ENCODE measurements at regions not wholly inside any gene's neighbourhood (a gene's known extent, or its start where the extent isn't known, plus 50 kb on each side); places are given as distances from the start of the nearest gene placed in this dataset.

DNA sequence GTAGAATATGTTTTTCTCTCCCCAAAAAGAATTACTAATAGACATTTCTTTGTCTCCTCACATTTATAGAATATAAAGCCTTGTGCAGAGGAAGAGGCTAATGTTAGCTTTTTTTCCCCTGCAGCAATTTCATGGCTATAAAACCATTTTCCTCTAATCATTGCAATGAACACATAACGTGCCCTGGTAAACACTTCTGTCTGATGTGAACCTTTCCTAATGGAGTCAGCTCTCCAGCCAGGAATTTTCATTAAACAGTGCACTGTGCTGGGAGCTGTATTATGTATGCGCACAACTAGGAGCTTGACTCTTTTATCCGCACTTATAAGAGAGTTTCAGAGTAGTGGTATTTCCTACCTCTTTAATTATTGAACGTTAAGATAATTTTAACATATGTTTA is 63.9 kb upstream of the SPATS2L start:
- H3K79me1 ChIP-seq (ENCODE audit: low read length), result no peaks in the 10 kb centered on the region

DNA sequence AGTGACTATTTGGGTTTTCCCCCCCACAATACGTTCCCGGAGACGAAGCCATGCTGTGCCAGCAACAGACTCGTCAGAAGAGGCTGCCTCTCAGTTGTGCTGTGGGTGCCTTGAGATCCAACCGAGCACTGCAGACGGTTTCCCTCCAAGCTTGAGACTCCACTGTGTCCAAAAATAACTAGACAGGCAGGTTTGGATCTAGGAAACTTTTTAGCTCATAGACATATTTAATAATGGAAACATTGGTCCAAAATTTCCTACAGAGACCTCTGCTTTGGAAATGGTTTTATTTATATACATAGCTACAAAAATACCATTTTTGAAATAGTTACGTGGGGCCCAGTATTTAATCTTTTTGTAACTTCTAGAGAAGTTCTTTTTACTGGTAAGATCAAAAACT is 63.1 kb upstream of the SPATS2L start:
- H2BK120ac ChIP-seq (ENCODE audit: low read depth, low read length), result no peak overlapping the region
- H3K23ac ChIP-seq (ENCODE audit: low read length), result no peak overlapping the region
- no peaks in the 10 kb centered on the region for H3K79me2 ChIP-seq (ENCODE audit: control insufficient read depth, insufficient read depth, low read length)
- H2BK5ac ChIP-seq (ENCODE audit: low read length), result no peak overlapping the region
- H3K4ac ChIP-seq (ENCODE audit: low read depth, low read length), result no peak overlapping the region
- H3K27ac ChIP-seq (ENCODE audit: low read depth, low read length), result no peak overlapping the region
- H3K9ac ChIP-seq (ENCODE audit: low read length), result no peak overlapping the region
- H4K8ac ChIP-seq (ENCODE audit: low read depth, low read length), result no peak overlapping the region
- no peak overlapping the region for H4K5ac ChIP-seq (ENCODE audit: low read length)
- H2AK5ac ChIP-seq (ENCODE audit: low read length), result no peak overlapping the region
- no peaks in the 10 kb centered on the region for H3K27me3 ChIP-seq (ENCODE audit: insufficient read depth, low read length, poor library complexity)
- peaks cover 6% of the 10 kb centered on the region for H3K4me1 ChIP-seq (ENCODE audit: control insufficient read depth, low read depth, low read length)
- no CpG with 5 or more reads among the region's 7 CpGs for WGBS (ENCODE audit: extremely low coverage, insufficient coverage, low lambda C conversion rate)
- no peak overlapping the region for H3K4me2 ChIP-seq (ENCODE audit: low read length)
- H3K36me3 ChIP-seq (ENCODE audit: control insufficient read depth, insufficient read depth, low read length), result no peaks in the 10 kb centered on the region
- H3K56ac ChIP-seq (ENCODE audit: low read length), result no peak overlapping the region
- DNase-seq, result no peak
- H3K4me3 ChIP-seq (ENCODE audit: low read length), result no peak overlapping the region
- no peak overlapping the region for H2BK15ac ChIP-seq (replicated peaks; ENCODE audit: low read depth)
- no peaks in the 10 kb centered on the region for H3K79me1 ChIP-seq (ENCODE audit: low read length)
- H3K18ac ChIP-seq (ENCODE audit: low read length), result peak overlapping the region; percentile 45

More for the DNA sequence above, 63.9 kb upstream of the SPATS2L start:
- Histone ChIP-seq H3K79me2 (ENCODE audit: control insufficient read depth, insufficient read depth, low read length) (no peaks in the 10 kb centered on the region), H3K56ac (ENCODE audit: low read length) (no peak overlapping the region), H2BK15ac (replicated peaks; ENCODE audit: low read depth) (no peak overlapping the region), H3K27ac (ENCODE audit: low read depth, low read length) (no peak overlapping the region), H3K18ac (ENCODE audit: low read length) (no peak overlapping the region), H2AK5ac (ENCODE audit: low read length) (no peak overlapping the region), H2BK120ac (ENCODE audit: low read depth, low read length) (no peak overlapping the region), H2BK5ac (ENCODE audit: low read length) (no peak overlapping the region), H3K4me1 (ENCODE audit: control insufficient read depth, low read depth, low read length) (peaks cover 6% of the 10 kb centered on the region), H4K8ac (ENCODE audit: low read depth, low read length) (no peak overlapping the region), H3K4me3 (ENCODE audit: low read length) (no peak overlapping the region), H3K36me3 (ENCODE audit: control insufficient read depth, insufficient read depth, low read length) (no peaks in the 10 kb centered on the region), H3K27me3 (ENCODE audit: insufficient read depth, low read length, poor library complexity) (no peaks in the 10 kb centered on the region), H3K9ac (ENCODE audit: low read length) (no peak overlapping the region), H3K4ac (ENCODE audit: low read depth, low read length) (no peak overlapping the region), H4K5ac (ENCODE audit: low read length) (no peak overlapping the region), H3K4me2 (ENCODE audit: low read length) (no peak overlapping the region), H3K23ac (ENCODE audit: low read length) (no peak overlapping the region)
- no CpG with 5 or more reads among the region's 4 CpGs for WGBS (ENCODE audit: extremely low coverage, insufficient coverage, low lambda C conversion rate)
- DNase-seq, result no peak

DNA sequence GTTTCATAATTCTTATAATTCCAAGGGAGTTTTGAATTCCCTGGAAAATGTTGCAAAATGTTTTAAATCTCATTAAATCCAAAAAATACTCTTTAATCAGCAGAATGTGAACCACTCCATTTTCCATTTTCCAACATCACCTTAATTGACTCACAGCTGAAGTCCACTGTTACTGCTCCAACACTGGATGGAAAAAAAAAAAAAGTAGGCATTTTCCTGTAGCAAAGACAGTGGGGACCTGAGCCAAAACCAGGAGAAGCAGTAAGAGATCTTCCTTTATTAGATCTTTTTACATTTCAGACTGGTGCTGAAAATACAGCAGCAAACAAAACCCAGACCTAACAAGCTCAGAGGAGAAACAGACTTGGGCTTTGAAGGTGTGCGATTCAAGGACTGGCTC is 62.4 kb upstream of the SPATS2L start:
- Histone ChIP-seq H2BK120ac (ENCODE audit: low read depth, low read length) (no peak overlapping the region), H3K4me1 (ENCODE audit: control insufficient read depth, low read depth, low read length) (peaks cover 3% of the 10 kb centered on the region), H2AK5ac (ENCODE audit: low read length) (no peak overlapping the region), H3K4me3 (ENCODE audit: low read length) (no peak overlapping the region), H3K36me3 (ENCODE audit: control insufficient read depth, insufficient read depth, low read length) (no peaks in the 10 kb centered on the region), H3K79me2 (ENCODE audit: control insufficient read depth, insufficient read depth, low read length) (no peaks in the 10 kb centered on the region), H3K4me2 (ENCODE audit: low read length) (no peak overlapping the region), H2BK5ac (ENCODE audit: low read length) (no peak overlapping the region), H2BK15ac (replicated peaks; ENCODE audit: low read depth) (peak overlapping the region; percentile 41), H3K27ac (ENCODE audit: low read depth, low read length) (no peak overlapping the region), H3K79me1 (ENCODE audit: low read length) (no peaks in the 10 kb centered on the region), H4K5ac (ENCODE audit: low read length) (no peak overlapping the region), H3K4ac (ENCODE audit: low read depth, low read length) (no peak overlapping the region), H3K23ac (ENCODE audit: low read length) (no peak overlapping the region), H3K27me3 (ENCODE audit: insufficient read depth, low read length, poor library complexity) (no peaks in the 10 kb centered on the region), H4K8ac (ENCODE audit: low read depth, low read length) (no peak overlapping the region), H3K18ac (ENCODE audit: low read length) (no peak overlapping the region), H3K56ac (ENCODE audit: low read length) (no peak overlapping the region), H3K9ac (ENCODE audit: low read length) (no peak overlapping the region)
- DNase-seq, result no peak
- WGBS (ENCODE audit: extremely low coverage, insufficient coverage, low lambda C conversion rate), result no CpG with 5 or more reads among the region's 1 CpG

DNA sequence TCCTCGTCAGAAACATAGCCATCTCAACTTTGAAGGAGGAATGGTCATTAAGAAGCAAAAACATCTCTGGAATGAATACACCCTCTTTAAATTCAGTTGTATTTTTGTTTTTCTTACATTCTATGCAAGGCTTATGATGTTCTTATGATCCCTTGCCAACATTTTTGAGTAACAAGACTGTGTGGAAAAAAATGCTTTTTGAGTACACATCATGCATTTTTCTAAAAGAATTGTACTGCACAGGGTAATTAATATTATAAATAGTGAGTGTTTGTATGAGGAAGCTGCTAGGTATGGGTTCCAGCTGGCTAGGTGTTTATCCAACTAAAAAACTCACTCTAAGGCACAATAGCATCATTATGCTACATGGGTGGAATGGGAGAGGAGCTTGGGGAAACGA is 59.0 kb upstream of the SPATS2L start:
- Histone ChIP-seq H2BK15ac (replicated peaks; ENCODE audit: low read depth) (no peak overlapping the region), H3K4me3 (ENCODE audit: low read length) (no peak overlapping the region), H3K23ac (ENCODE audit: low read length) (no peak overlapping the region), H2BK5ac (ENCODE audit: low read length) (no peak overlapping the region), H3K27me3 (ENCODE audit: insufficient read depth, low read length, poor library complexity) (no peaks in the 10 kb centered on the region), H2AK5ac (ENCODE audit: low read length) (no peak overlapping the region), H3K4ac (ENCODE audit: low read depth, low read length) (no peak overlapping the region), H3K79me2 (ENCODE audit: control insufficient read depth, insufficient read depth, low read length) (no peaks in the 10 kb centered on the region), H4K8ac (ENCODE audit: low read depth, low read length) (no peak overlapping the region), H4K5ac (ENCODE audit: low read length) (no peak overlapping the region), H3K4me2 (ENCODE audit: low read length) (no peak overlapping the region), H3K79me1 (ENCODE audit: low read length) (no peaks in the 10 kb centered on the region), H3K56ac (ENCODE audit: low read length) (no peak overlapping the region), H2BK120ac (ENCODE audit: low read depth, low read length) (no peak overlapping the region), H3K27ac (ENCODE audit: low read depth, low read length) (no peak overlapping the region), H3K18ac (ENCODE audit: low read length) (no peak overlapping the region), H3K4me1 (ENCODE audit: control insufficient read depth, low read depth, low read length) (peaks cover under 1% of the 10 kb centered on the region), H3K36me3 (ENCODE audit: control insufficient read depth, insufficient read depth, low read length) (no peaks in the 10 kb centered on the region), H3K9ac (ENCODE audit: low read length) (no peak overlapping the region)
- WGBS (ENCODE audit: extremely low coverage, insufficient coverage, low lambda C conversion rate), result no CpG with 5 or more reads among the region's 2 CpGs
- DNase-seq, result no peak

DNA sequence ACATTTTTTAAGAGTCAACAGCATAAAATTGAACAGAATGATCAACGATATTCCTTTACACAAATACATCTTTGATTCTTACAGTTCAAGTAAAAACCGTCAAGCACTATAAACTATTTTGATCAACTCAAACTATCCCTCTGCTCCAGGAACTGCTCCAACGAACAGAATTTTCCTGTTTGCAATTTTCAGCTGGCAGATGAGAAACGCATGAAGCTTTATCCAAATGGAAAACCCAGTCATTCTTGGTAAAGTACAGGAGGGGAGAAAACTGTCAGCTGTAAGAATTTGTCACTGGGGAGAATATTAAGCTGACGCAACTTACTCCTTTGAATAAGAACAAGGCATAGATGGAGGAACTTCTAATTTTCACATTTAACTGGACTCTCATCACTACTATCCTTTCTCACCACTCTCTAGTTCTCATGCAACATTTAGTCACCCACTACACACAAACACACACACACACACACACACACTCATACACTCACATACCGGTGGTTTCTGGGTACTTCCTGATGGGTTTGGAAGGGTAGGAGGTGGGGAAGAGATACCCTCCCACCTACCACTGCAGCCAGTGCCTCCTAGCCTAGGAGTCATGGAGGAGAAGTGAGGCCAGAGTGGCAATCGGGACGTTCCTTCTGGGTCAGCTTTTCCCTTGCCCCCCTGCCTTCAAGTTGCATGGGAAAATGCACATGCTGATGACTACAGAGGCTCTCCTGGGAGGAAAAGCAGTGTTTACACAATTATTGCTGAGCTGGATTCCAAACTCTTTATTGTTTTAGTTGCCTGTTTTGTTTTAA is 54.0 kb upstream of the SPATS2L start:
- no peak overlapping the region for H3K18ac ChIP-seq (ENCODE audit: low read length)
- H3K27ac ChIP-seq (ENCODE audit: low read depth, low read length), result no peak overlapping the region
- no peak overlapping the region for H4K8ac ChIP-seq (ENCODE audit: low read depth, low read length)
- H3K79me1 ChIP-seq (ENCODE audit: low read length), result no peaks in the 10 kb centered on the region
- H3K4ac ChIP-seq (ENCODE audit: low read depth, low read length), result no peak overlapping the region
- H3K4me3 ChIP-seq (ENCODE audit: low read length), result no peak overlapping the region
- peaks cover 7% of the 10 kb centered on the region for H3K4me1 ChIP-seq (ENCODE audit: control insufficient read depth, low read depth, low read length)
- no peak overlapping the region for H2BK5ac ChIP-seq (ENCODE audit: low read length)
- H3K4me2 ChIP-seq (ENCODE audit: low read length), result no peak overlapping the region
- H3K9ac ChIP-seq (ENCODE audit: low read length), result no peak overlapping the region
- no CpG with 5 or more reads among the region's 8 CpGs for WGBS (ENCODE audit: extremely low coverage, insufficient coverage, low lambda C conversion rate)
- no peak overlapping the region for H3K56ac ChIP-seq (ENCODE audit: low read length)
- H2AK5ac ChIP-seq (ENCODE audit: low read length), result no peak overlapping the region
- H3K79me2 ChIP-seq (ENCODE audit: control insufficient read depth, insufficient read depth, low read length), result no peaks in the 10 kb centered on the region
- DNase-seq, result peak; percentile 54
- H4K5ac ChIP-seq (ENCODE audit: low read length), result no peak overlapping the region
- peak overlapping the region; percentile 87 for H2BK15ac ChIP-seq (replicated peaks; ENCODE audit: low read depth)
- no peaks in the 10 kb centered on the region for H3K36me3 ChIP-seq (ENCODE audit: control insufficient read depth, insufficient read depth, low read length)
- H3K27me3 ChIP-seq (ENCODE audit: insufficient read depth, low read length, poor library complexity), result no peaks in the 10 kb centered on the region
- no peak overlapping the region for H3K23ac ChIP-seq (ENCODE audit: low read length)
- H2BK120ac ChIP-seq (ENCODE audit: low read depth, low read length), result no peak overlapping the region

DNA sequence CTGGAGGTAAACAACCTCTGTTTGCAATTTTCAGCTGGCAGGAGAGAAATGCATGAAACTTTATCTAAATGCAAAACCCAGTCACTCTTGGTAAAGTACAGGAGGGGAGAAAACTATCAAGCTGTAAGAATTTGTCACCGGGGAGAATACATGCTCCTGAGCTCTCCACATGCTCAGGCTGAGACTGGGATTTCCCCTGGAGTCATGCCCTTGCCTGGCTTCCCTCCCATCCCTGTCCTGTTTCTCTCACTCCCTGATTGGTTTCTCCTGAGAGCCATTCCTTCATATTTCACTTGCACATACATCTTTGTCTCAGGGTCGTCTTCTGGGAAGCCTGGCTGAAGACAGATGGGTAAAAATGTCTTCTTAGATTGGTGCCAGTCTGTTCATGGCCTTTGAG is 52.9 kb upstream of the SPATS2L start:
- Histone ChIP-seq H3K56ac (ENCODE audit: low read length) (no peak overlapping the region), H3K18ac (ENCODE audit: low read length) (no peak overlapping the region), H3K4ac (ENCODE audit: low read depth, low read length) (no peak overlapping the region), H3K79me2 (ENCODE audit: control insufficient read depth, insufficient read depth, low read length) (no peaks in the 10 kb centered on the region), H2AK5ac (ENCODE audit: low read length) (no peak overlapping the region), H3K23ac (ENCODE audit: low read length) (no peak overlapping the region), H2BK15ac (replicated peaks; ENCODE audit: low read depth) (no peak overlapping the region), H3K4me1 (ENCODE audit: control insufficient read depth, low read depth, low read length) (peaks cover 7% of the 10 kb centered on the region), H3K9ac (ENCODE audit: low read length) (no peak overlapping the region), H3K4me2 (ENCODE audit: low read length) (no peak overlapping the region), H3K27me3 (ENCODE audit: insufficient read depth, low read length, poor library complexity) (no peaks in the 10 kb centered on the region), H4K5ac (ENCODE audit: low read length) (no peak overlapping the region), H4K8ac (ENCODE audit: low read depth, low read length) (no peak overlapping the region), H3K36me3 (ENCODE audit: control insufficient read depth, insufficient read depth, low read length) (no peaks in the 10 kb centered on the region), H2BK120ac (ENCODE audit: low read depth, low read length) (no peak overlapping the region), H2BK5ac (ENCODE audit: low read length) (no peak overlapping the region), H3K79me1 (ENCODE audit: low read length) (no peaks in the 10 kb centered on the region), H3K27ac (ENCODE audit: low read depth, low read length) (no peak overlapping the region), H3K4me3 (ENCODE audit: low read length) (no peak overlapping the region)
- DNase-seq, result no peak
- WGBS (ENCODE audit: extremely low coverage, insufficient coverage, low lambda C conversion rate), result no CpG with 5 or more reads among the region's 2 CpGs

Measured in mesendoderm (in vitro differentiated cells).